A673 (cell line): ENCODE measurements at regions not wholly inside any gene's neighbourhood (a gene's known extent, or its start where the extent isn't known, plus 50 kb on each side); places are given as distances from the start of the nearest gene placed in this dataset.

Experiments used
- EZH2 ChIP-seq: fragments of 200-600 bp; sonication (generic); IDR thresholded peaks from 2 replicates; pipeline ENCODE4 v1.6.1; 2017; ENCODE audit warnings: borderline replicate concordance, low read depth, mild to moderate bottlenecking, mixed read lengths, antibody characterized with exemption, low read length; ENCODE audit not compliant: poor library complexity, severe bottlenecking
- TF ChIP-seq, protein P1 (sequence below): fragments of 300-800, 200-600 bp; sonication (generic); conservative IDR thresholded peaks from 2 replicates; pipeline ENCODE4 v1.5.1; 2017; ENCODE audit warnings: low read depth, mild to moderate bottlenecking, antibody characterized with exemption, low read length, moderate library complexity, mixed read lengths

DNA sequence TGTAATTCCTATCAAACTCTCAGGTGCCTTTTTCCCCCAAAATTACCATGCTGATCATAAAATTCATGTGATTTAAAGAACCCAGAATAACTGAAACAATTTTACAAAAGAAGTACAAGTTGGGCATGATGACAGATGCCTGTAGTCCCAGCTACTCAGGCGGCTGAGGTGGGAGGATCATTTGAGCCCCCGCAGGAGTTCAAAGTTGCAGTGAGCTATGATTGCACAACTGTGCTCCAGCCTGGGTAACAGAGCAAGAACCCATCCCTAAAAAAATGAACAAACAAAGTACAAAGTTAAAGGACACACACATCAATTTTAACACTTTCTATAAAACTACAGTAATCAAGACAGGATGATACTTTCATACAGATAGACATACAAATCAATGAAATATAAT is 97.9 kb upstream of the LPAR1 start:
- TF ChIP-seq, protein P1, sequence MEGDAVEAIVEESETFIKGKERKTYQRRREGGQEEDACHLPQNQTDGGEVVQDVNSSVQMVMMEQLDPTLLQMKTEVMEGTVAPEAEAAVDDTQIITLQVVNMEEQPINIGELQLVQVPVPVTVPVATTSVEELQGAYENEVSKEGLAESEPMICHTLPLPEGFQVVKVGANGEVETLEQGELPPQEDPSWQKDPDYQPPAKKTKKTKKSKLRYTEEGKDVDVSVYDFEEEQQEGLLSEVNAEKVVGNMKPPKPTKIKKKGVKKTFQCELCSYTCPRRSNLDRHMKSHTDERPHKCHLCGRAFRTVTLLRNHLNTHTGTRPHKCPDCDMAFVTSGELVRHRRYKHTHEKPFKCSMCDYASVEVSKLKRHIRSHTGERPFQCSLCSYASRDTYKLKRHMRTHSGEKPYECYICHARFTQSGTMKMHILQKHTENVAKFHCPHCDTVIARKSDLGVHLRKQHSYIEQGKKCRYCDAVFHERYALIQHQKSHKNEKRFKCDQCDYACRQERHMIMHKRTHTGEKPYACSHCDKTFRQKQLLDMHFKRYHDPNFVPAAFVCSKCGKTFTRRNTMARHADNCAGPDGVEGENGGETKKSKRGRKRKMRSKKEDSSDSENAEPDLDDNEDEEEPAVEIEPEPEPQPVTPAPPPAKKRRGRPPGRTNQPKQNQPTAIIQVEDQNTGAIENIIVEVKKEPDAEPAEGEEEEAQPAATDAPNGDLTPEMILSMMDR, result no peak
- TF ChIP-seq EZH2, result no peak
